GM21576 (cell line): ENCODE measurements at regions not wholly inside any gene's neighbourhood (a gene's known extent, or its start where the extent isn't known, plus 50 kb on each side); places are given as distances from the start of the nearest gene placed in this dataset.

Experiments
- ATAC-seq: cut with Tn5 transposase; IDR thresholded peaks from one replicate; pipeline ENCODE4 v1.9.1; 2021; ENCODE audit warnings: mild to moderate bottlenecking, moderate library complexity; ENCODE audit not compliant: unreplicated experiment

DNA sequence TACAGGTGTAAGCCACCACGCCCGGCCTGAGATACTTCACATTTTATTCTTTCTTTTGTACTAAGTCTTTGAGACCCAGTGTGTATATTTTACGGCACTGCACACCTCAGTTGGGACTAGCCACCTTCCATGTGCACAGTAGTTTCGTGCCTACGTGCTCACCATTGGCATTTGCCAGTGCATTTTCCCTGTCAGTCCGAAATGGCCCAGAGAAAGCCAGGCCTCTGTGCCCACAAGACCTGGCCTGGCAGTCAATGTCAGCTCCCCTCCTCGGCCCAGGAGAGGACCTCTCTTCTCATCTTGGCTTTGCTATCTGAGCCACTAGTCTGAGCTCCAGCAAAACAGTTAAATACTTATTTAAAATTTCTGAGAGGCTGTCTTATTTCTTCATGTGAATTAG, 147.8 kb upstream of the KLHL29 start:
- ATAC-seq = no peak

- no peak for ATAC-seq
Measured at GRCh38 chr2:23238011-23238657, 146.8 kb upstream of the KLHL29 start.

DNA sequence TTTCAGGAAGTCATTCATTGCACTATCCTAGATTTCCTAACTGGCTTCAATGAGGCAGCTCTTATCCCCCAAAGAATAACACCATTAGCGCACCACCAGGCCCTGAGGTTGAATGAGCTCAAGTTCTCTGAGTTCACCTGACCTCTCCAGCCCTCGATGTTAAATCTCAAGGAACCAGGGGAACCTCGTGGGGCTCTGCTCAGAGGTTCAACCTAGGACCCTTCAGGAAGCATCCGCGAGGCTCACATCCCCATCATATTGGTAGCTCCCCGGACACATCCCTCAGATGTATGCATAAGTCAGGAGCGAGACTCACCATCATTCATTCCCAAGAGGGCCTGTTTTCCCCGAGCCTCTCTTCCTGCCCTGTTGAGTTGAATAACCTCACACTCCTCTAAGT, 145.6 kb upstream of the KLHL29 start:
- no peak for ATAC-seq

DNA sequence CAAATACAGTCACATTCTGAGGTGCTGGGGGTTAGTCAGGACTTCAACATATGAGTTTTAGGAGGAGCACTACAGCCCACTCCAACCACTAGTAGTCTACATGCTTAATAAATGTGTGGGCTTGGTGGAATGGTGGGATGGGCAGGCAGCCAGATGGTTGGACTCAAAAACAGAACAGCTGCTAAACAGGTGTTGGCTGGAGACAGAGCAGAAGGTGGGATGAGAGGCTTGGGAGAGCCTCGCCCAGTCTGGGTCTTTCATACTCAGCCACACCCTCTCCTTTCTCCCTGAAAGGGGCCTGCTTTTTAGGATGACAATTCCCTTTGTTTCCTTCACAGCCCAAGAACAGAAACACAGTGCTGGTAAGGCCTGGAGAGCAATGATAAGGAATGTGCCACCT, 143.9 kb upstream of the KLHL29 start:
- no peak for ATAC-seq

- no peak for ATAC-seq
Measured at GRCh38 chr2:23241611-23242245, 143.3 kb upstream of the KLHL29 start.

- no peak for ATAC-seq
Measured at GRCh38 chr2:23243073-23243659, 141.8 kb upstream of the KLHL29 start.

GRCh38 chr2:23244617-23245016, 140.4 kb upstream of the KLHL29 start:
- no peak for ATAC-seq

DNA sequence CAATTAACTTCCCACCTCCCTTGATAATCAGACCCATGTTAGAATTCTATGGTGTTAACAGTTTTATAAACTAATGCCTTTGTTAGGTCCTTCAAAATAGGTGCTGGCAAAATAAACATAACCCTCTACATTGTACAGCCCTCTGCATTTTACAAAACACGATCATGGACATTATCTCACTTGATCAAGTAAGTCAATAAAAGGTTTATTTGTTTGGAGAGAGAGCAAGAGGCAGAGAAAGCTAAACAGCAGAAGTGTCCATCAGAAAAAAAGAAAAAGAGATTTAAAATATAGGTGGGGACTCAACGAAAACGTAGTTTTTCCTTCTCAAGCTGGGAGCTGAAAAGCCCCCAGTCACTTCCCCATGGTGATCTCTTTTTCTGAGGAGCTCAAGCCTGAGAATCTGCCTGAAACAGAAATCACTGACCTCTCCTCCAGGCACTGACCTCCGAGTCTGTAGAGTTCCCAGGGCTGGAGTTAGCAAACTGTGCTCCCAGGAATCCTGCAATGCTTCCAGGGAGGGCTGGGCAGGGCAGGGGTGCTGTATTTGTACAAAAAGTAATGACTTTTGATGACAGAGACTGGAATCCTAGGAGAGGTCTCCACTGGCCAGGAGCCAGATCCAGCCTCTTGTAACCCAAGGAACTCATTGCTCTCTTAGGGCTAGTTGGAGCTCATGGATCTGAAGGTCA, 137.8 kb upstream of the KLHL29 start:
- no peak for ATAC-seq

GRCh38 chr2:23248667-23249066, 136.3 kb upstream of the KLHL29 start:
- no peak for ATAC-seq

GRCh38 chr2:23249348-23249747, 135.6 kb upstream of the KLHL29 start:
- ATAC-seq = no peak

- ATAC-seq = no peak
Measured at GRCh38 chr2:23250371-23250770, 134.6 kb upstream of the KLHL29 start.

DNA sequence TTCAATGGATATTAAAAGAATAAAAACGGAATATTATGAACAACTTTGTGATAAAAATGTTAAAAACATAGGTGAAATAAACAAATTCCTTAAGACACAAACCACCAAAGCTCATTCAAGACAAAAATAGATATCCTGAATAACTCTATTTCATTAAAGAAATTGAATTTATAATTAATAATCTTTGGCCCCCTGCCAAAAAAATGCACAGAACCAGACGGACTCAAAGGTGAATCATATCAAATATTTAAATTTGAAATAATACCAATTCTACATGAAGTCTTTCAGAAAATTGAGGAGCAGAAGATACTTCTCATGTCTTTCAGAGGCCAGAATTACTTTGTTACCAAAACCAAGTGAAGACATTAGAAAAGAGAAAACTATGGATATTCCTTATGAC, 128.3 kb upstream of the KLHL29 start:
- ATAC-seq = no peak

GRCh38 chr2:23260621-23261020, 124.4 kb upstream of the KLHL29 start:
- ATAC-seq = no peak

DNA sequence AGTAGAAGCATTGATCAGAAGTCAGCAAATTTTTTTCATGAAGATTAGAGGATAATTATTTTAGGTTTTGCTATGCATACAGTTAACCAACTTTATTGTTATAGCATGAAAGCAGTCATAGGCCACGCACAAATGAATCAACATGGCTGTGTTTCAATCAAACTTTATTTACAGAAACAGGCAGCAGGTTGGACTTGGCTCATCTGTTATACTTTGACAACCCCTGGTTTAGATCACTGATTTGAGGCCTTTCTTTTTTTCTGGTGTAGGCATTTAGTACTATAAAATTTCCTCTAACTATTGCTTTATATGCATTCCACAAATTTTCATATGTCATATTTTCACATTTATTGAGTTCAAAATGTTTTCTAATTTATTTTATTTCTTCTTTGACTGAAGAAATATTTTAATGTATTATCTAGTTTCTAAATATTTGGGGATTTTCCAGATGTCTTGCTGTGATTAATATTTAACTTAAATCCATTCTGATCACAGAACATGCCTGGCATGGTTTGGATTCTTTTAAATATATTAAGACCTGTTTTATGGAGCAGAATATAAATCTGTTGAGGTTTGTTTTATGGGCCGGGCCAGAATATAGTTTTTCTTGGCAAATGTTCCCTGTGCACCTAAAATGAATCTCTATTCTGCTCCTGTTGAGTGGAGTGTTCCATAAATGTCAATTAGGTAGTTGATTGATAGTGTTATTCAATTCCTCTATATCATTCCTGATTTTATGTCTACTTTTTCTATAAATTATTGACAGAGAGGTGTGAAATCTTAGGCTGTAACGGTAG, 116.3 kb upstream of the KLHL29 start:
- no peak for ATAC-seq

- no peak for ATAC-seq
Measured at GRCh38 chr2:23269747-23270146, 115.2 kb upstream of the KLHL29 start.

GRCh38 chr2:23270810-23271209, 114.2 kb upstream of the KLHL29 start:
- no peak for ATAC-seq

GRCh38 chr2:23271230-23271629, 113.7 kb upstream of the KLHL29 start:
- no peak for ATAC-seq

DNA sequence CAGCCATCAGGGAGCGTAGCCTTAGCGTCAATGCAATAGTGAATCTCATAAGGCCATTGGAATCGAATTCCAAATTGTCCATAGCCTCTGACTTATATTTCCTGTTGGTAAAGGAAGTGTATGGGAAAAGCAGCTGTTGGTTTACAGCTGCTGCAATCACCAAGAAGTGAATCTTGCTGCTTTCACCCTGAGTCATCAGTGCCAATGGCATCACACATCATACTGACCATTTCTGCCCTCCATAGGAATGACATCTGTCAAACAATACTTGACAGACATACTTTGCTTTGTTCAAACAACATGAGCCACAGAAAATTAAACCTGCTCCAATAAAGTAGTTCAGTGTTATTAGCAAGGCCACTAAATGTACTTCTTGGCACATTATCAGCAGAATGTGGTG, 111.2 kb upstream of the KLHL29 start:
- no peak for ATAC-seq

- ATAC-seq = no peak
Measured at GRCh38 chr2:23280401-23280800, 104.6 kb upstream of the KLHL29 start.

DNA sequence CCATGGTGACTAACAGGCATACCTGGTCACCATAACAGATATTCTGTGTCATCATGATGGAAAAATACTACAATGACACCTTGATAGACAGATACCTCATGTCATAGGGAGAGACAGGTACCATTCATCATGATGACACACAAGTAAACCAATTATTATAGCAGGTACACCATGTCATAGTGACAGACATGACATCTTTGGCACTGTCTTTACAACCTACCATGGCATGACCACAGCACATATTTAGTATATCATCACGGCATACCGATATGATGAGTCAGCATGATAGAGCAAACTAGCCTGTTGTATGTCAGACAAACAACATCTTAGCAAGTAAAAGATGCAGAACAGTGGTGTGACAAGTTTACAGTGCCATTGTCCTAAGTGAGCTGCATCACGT, 101.3 kb upstream of the KLHL29 start:
- ATAC-seq = no peak

GRCh38 chr2:23285091-23285800, 99.7 kb upstream of the KLHL29 start:
- ATAC-seq = no peak
